DND-41 (cell line): ENCODE measurements at regions not wholly inside any gene's neighbourhood (a gene's known extent, or its start where the extent isn't known, plus 50 kb on each side); places are given as distances from the start of the nearest gene placed in this dataset.

ENCODE experiments used
- ATAC-seq: fragments of 200-7000 bp; cut with Tn5 transposase; 3 replicates; pipeline ENCODE4 v1.9.1; 2021; ENCODE audit warnings: low read depth; ENCODE audit not compliant: insufficient read depth
- DNase-seq: peaks from one replicate; pipeline ENCODE4 v3.0.0-alpha.2; 2020
- H2AFZ ChIP-seq: 2 replicates; pipeline ENCODE4 v1.6.0; 2012; ENCODE audit warnings: low read depth, low read length
- H3K27ac ChIP-seq: 2 replicates; pipeline ENCODE4 v1.5.1; 2012; ENCODE audit warnings: low read length, inconsistent platforms
- H3K27me3 ChIP-seq: fragments of 200-600 bp; sonication (generic); 2 replicates; pipeline ENCODE4 v1.6.0; 2012; ENCODE audit warnings: low read length, mild to moderate bottlenecking, inconsistent platforms; ENCODE audit not compliant: insufficient read depth, poor library complexity
- H3K36me3 ChIP-seq: 2 replicates; pipeline ENCODE4 v1.5.1; 2012; ENCODE audit warnings: low read length, inconsistent platforms; ENCODE audit not compliant: insufficient read depth
- H3K4me1 ChIP-seq: 2 replicates; pipeline ENCODE4 v1.5.1; 2012; ENCODE audit warnings: mild to moderate bottlenecking, low read length; ENCODE audit not compliant: insufficient read depth
- H3K4me2 ChIP-seq: 2 replicates; pipeline ENCODE4 v1.6.0; 2012; ENCODE audit warnings: mild to moderate bottlenecking, moderate library complexity, low read length, inconsistent platforms; ENCODE audit not compliant: insufficient read depth
- H3K4me3 ChIP-seq, 2 experiments: fragments of 200-600 bp in 1 of 2; shearing (Covaris generic) in 1 of 2; 2 replicates each; pipeline ENCODE4 v1.5.1; 2012 to 2016; ENCODE audit warnings: inconsistent platforms in 2 of 2, low read length in 2 of 2, mild to moderate bottlenecking in 2 of 2, low read depth in 1 of 2, moderate library complexity in 1 of 2
- H3K79me2 ChIP-seq: 2 replicates; pipeline ENCODE4 v1.6.0; 2012; ENCODE audit warnings: low read length, inconsistent platforms; ENCODE audit not compliant: insufficient read depth
- H3K9ac ChIP-seq: 2 replicates; pipeline ENCODE4 v1.6.0; 2012; ENCODE audit warnings: low read depth, mild to moderate bottlenecking, inconsistent platforms, low read length, moderate library complexity
- H3K9me3 ChIP-seq: 2 replicates; pipeline ENCODE4 v1.5.1; 2012; ENCODE audit warnings: low read length, moderate library complexity, mild to moderate bottlenecking, inconsistent platforms; ENCODE audit not compliant: insufficient read depth, severe bottlenecking
- H4K20me1 ChIP-seq: 2 replicates; pipeline ENCODE4 v1.6.0; 2012; ENCODE audit warnings: low read length; ENCODE audit not compliant: insufficient read depth
- EZH2 ChIP-seq: IDR thresholded peaks from 3 replicates; pipeline ENCODE4 v1.6.1; 2012; ENCODE audit warnings: borderline replicate concordance, low read depth, mild to moderate bottlenecking, moderate library complexity, low read length, inconsistent platforms; ENCODE audit not compliant: severe bottlenecking
- TF ChIP-seq, protein P1 (sequence below): IDR thresholded peaks from 2 replicates; pipeline ENCODE4 v1.5.1; 2012; ENCODE audit warnings: borderline replicate concordance, low read length, moderate library complexity, mild to moderate bottlenecking; ENCODE audit not compliant: poor library complexity, severe bottlenecking; ENCODE audit errors: extremely low read depth

DNA sequence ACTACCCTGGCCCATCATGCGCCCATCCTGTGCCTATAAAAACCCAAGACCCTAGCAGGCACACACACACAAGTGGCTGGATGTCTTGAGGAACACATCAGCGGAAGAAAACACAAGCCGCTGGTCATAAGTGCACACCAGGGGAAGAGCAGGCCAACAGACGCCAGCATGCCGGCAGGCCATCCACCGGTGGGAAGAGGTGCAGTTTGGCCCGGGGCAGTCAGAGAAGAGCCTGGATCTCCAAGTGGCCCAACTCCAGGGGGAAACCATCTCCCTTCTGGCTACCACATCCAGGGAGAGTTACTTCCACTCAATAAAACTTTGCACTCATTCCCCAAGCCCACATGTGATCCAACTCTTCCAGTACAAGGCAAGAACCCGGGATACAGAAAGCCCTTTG is 2001.3 kb upstream of the NUDT12 start:
- Histone ChIP-seq H2AFZ (no peak overlapping the region), H3K4me3 (no peak overlapping the region), H3K9me3 (no peaks in the 10 kb centered on the region), H3K9ac (no peak overlapping the region), H3K36me3 (no peaks in the 10 kb centered on the region), H3K27ac (no peak overlapping the region), H3K79me2 (no peaks in the 10 kb centered on the region), H4K20me1 (no peaks in the 10 kb centered on the region), H3K4me1 (no peaks in the 10 kb centered on the region), H3K27me3 (no peaks in the 10 kb centered on the region), H3K4me2 (no peak overlapping the region)
- DNase-seq (no peak), ATAC-seq (no peak)
- no peak for TF ChIP-seq EZH2
- TF ChIP-seq, protein P1, sequence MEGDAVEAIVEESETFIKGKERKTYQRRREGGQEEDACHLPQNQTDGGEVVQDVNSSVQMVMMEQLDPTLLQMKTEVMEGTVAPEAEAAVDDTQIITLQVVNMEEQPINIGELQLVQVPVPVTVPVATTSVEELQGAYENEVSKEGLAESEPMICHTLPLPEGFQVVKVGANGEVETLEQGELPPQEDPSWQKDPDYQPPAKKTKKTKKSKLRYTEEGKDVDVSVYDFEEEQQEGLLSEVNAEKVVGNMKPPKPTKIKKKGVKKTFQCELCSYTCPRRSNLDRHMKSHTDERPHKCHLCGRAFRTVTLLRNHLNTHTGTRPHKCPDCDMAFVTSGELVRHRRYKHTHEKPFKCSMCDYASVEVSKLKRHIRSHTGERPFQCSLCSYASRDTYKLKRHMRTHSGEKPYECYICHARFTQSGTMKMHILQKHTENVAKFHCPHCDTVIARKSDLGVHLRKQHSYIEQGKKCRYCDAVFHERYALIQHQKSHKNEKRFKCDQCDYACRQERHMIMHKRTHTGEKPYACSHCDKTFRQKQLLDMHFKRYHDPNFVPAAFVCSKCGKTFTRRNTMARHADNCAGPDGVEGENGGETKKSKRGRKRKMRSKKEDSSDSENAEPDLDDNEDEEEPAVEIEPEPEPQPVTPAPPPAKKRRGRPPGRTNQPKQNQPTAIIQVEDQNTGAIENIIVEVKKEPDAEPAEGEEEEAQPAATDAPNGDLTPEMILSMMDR: no peak

DNA sequence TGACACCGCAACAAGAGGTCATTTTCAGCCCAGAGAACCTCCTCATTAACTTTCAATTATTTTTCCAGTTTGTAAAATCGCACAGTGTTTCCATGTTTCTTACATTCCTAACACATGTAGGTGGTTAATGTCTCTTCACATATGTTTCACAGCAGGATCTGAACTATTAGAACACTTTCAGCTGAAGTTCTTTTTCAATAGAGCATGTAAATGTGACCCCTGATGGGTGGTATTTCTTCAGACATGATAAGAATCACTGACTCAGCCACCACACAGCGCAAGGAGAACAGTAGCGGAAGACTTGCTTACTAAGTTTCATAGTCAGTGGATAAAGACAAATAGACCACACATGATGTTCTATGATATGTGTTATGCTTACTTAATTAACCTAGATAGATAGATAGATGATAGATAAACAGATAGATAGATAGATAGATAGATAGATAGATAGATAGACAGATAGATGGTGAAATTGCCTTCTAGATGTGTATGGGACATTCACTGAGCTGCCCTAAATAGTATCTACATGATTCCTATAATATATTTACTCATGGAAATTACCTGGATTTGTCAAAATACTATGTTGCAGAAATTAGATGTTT is 1992.1 kb upstream of the NUDT12 start:
- H3K27me3 ChIP-seq: no peaks in the 10 kb centered on the region
- H3K36me3 ChIP-seq: no peaks in the 10 kb centered on the region
- H3K4me3 ChIP-seq: no peak overlapping the region
- H3K79me2 ChIP-seq: no peaks in the 10 kb centered on the region
- H4K20me1 ChIP-seq: no peaks in the 10 kb centered on the region
- no peak for ATAC-seq
- no peak overlapping the region for H3K9ac ChIP-seq
- H3K4me1 ChIP-seq: no peaks in the 10 kb centered on the region
- no peak for DNase-seq
- no peak overlapping the region for H2AFZ ChIP-seq
- no peak overlapping the region for H3K27ac ChIP-seq
- no peaks in the 10 kb centered on the region for H3K9me3 ChIP-seq
- no peak overlapping the region for H3K4me2 ChIP-seq
- no peak for TF ChIP-seq EZH2
- TF ChIP-seq, protein P1: no peak

DNA sequence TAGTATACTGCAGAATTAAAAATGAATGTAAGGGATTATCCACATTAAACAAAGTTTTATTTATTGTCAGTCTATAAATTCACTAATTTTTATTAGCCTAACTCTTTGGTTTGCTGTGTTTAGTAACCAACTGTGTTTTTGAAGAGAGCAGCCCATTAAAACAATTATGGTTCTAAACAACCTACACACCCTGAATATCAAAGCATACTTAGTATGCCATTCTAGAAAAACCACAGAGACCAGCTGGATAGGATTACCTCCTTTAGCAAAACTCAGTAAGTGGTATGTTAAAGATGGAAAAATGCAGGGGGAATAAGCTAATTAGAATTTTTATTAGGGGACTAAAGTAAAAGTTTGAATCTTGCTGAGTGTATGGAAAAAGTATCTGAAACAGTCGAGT is 1981.7 kb upstream of the NUDT12 start:
- Histone ChIP-seq H3K4me1 (no peaks in the 10 kb centered on the region), H3K36me3 (no peaks in the 10 kb centered on the region), H3K27me3 (no peaks in the 10 kb centered on the region), H3K79me2 (no peaks in the 10 kb centered on the region), H3K9me3 (no peaks in the 10 kb centered on the region), H3K4me2 (no peak overlapping the region), H3K4me3 (no peak overlapping the region), H2AFZ (no peak overlapping the region), H3K9ac (no peak overlapping the region), H3K27ac (no peak overlapping the region), H4K20me1 (no peaks in the 10 kb centered on the region)
- no peak for TF ChIP-seq EZH2
- TF ChIP-seq, protein P1: no peak
- no peak for DNase-seq
- ATAC-seq: no peak

DNA sequence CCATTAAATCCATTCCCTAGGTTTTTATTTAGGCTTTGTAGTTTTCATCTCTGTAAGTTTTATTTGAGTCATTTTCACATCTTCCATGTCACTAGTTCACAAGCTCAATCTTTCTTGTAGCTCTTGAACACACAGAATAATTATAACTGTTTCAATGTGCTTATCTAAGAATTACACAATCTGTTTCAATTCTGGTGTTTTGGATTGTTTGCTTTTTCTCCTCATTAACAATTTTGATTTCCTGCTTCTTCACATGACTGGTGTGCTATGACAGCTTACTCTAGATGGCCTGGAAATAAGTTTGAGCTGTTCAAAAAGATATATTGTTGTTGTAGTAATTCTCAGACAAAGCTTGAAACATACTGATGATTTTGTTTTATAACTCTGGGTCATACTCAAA is 1974.1 kb upstream of the NUDT12 start:
- no peak overlapping the region for H3K4me3 ChIP-seq
- DNase-seq (no peak), ATAC-seq (no peak)
- no peaks in the 10 kb centered on the region for H3K79me2 ChIP-seq
- no peak overlapping the region for H3K4me2 ChIP-seq
- TF ChIP-seq, protein P1: no peak
- TF ChIP-seq EZH2: no peak
- H3K27ac ChIP-seq: no peak overlapping the region
- no peaks in the 10 kb centered on the region for H3K9me3 ChIP-seq
- H3K36me3 ChIP-seq: no peaks in the 10 kb centered on the region
- no peak overlapping the region for H2AFZ ChIP-seq
- H3K9ac ChIP-seq: no peak overlapping the region
- no peaks in the 10 kb centered on the region for H3K4me1 ChIP-seq
- H4K20me1 ChIP-seq: no peaks in the 10 kb centered on the region
- H3K27me3 ChIP-seq: no peaks in the 10 kb centered on the region
